NCI-H774 (cell line): ENCODE measurements at regions not wholly inside any gene's neighbourhood (a gene's known extent, or its start where the extent isn't known, plus 50 kb on each side); places are given as distances from the start of the nearest gene placed in this dataset.

Experiments
- DNase-seq: peaks from one replicate; lab custom pipeline; 2025; lab: John Stamatoyannopoulos, UW

GRCh38 chr10:129104266-129105045, 362.6 kb upstream of the MGMT start:
- no peak for DNase-seq

- DNase-seq, result no peak
Observed at GRCh38 chr10:129105266-129105665, 361.8 kb upstream of the MGMT start.

GRCh38 chr10:129106314-129106713, 360.7 kb upstream of the MGMT start:
- no peak for DNase-seq

- no peak for DNase-seq
Observed at GRCh38 chr10:129107525-129107924, 359.5 kb upstream of the MGMT start.

GRCh38 chr10:129108378-129108777, 358.7 kb upstream of the MGMT start:
- no peak for DNase-seq

- DNase-seq, result no peak
Observed at GRCh38 chr10:129108994-129109393, 358.0 kb upstream of the MGMT start.

- no peak for DNase-seq
Observed at GRCh38 chr10:129110780-129111179, 356.3 kb upstream of the MGMT start.

- DNase-seq, result no peak
Observed at GRCh38 chr10:129111922-129112321, 355.1 kb upstream of the MGMT start.

- no peak for DNase-seq
Observed at GRCh38 chr10:129114588-129114987, 352.5 kb upstream of the MGMT start.

GRCh38 chr10:129116371-129116770, 350.7 kb upstream of the MGMT start:
- DNase-seq, result no peak

- no peak for DNase-seq
Observed at GRCh38 chr10:129120441-129120840, 346.6 kb upstream of the MGMT start.

GRCh38 chr10:129122846-129123245, 344.2 kb upstream of the MGMT start:
- no peak for DNase-seq

- no peak for DNase-seq
Observed at GRCh38 chr10:129123428-129123827, 343.6 kb upstream of the MGMT start.

- no peak for DNase-seq
Observed at GRCh38 chr10:129126982-129127381, 340.1 kb upstream of the MGMT start.

- DNase-seq, result no peak
Observed at GRCh38 chr10:129131457-129132132, 335.4 kb upstream of the MGMT start.

GRCh38 chr10:129133856-129134255, 333.2 kb upstream of the MGMT start:
- no peak for DNase-seq

GRCh38 chr10:129134371-129134770, 332.7 kb upstream of the MGMT start:
- DNase-seq, result no peak

GRCh38 chr10:129135624-129136023, 331.4 kb upstream of the MGMT start:
- DNase-seq, result no peak

GRCh38 chr10:129136074-129136473, 331.0 kb upstream of the MGMT start:
- DNase-seq, result no peak

GRCh38 chr10:129136951-129137350, 330.1 kb upstream of the MGMT start:
- DNase-seq, result no peak

GRCh38 chr10:129140921-129141885, 325.8 kb upstream of the MGMT start:
- no peak for DNase-seq

GRCh38 chr10:129151281-129151680, 315.8 kb upstream of the MGMT start:
- no peak for DNase-seq
